OCI-LY3 (cell line): ENCODE measurements at regions not wholly inside any gene's neighbourhood (a gene's known extent, or its start where the extent isn't known, plus 50 kb on each side); places are given as distances from the start of the nearest gene placed in this dataset.

Experiments used
- H2AFZ ChIP-seq: fragments of 200-600, 300-600 bp; shearing (Covaris generic); 2 replicates; pipeline ENCODE4 v1.6.0; 2014; ENCODE audit warnings: antibody characterized with exemption, low read depth, low read length
- H3K27ac ChIP-seq: fragments of 200-600, 300-600 bp; sonication (generic); 2 replicates; pipeline ENCODE4 v1.5.1; 2014; ENCODE audit warnings: mild to moderate bottlenecking, low read length, moderate library complexity, mixed read lengths
- H3K27me3 ChIP-seq: fragments of 200-600, 300-600 bp; sonication (generic); 2 replicates; pipeline ENCODE4 v1.6.1; 2014; ENCODE audit warnings: low read depth, low read length, mixed read lengths
- H3K36me3 ChIP-seq: fragments of 200-600, 300-600 bp; sonication (generic); replicated peaks from 2 replicates; pipeline ENCODE3; 2014; ENCODE audit warnings: low read depth, low read length, mixed read lengths
- H3K4me1 ChIP-seq: fragments of 300-600, 200-600 bp; sonication (generic); 2 replicates; pipeline ENCODE4 v1.6.1; 2014; ENCODE audit warnings: low read length, mixed read lengths
- H3K4me2 ChIP-seq: fragments of 200-600, 300-600 bp; sonication (generic); 2 replicates; pipeline ENCODE4 v1.6.1; 2014; ENCODE audit warnings: low read length, mixed read lengths
- H3K4me3 ChIP-seq: fragments of 300-600, 200-600 bp; sonication (generic); 2 replicates; pipeline ENCODE4 v1.5.1; 2014; ENCODE audit warnings: antibody characterized with exemption, mild to moderate bottlenecking, low read length, moderate library complexity
- H3K79me2 ChIP-seq: fragments of 300-600, 200-600 bp; shearing (Covaris generic); 2 replicates; pipeline ENCODE4 v1.6.1; 2014; ENCODE audit warnings: mild to moderate bottlenecking, low read length, mixed read lengths
- H3K9ac ChIP-seq: fragments of 300-600, 200-600 bp; shearing (Covaris generic); 2 replicates; pipeline ENCODE4 v1.6.0; 2014; ENCODE audit warnings: mild to moderate bottlenecking, low read length, moderate library complexity
- H3K9me3 ChIP-seq: fragments of 200-600, 300-600 bp; shearing (Covaris generic); 2 replicates; pipeline ENCODE4 v1.6.1; 2014; ENCODE audit warnings: low read length, mixed read lengths; ENCODE audit not compliant: insufficient read depth
- H4K20me1 ChIP-seq: fragments of 200-600, 300-600 bp; sonication (generic); 2 replicates; pipeline ENCODE4 v1.6.1; 2016; ENCODE audit warnings: low read length, mixed read lengths; ENCODE audit not compliant: insufficient read depth
- EZH2phosphoT487 ChIP-seq: fragments of 200-600 bp; shearing (Covaris generic); IDR thresholded peaks from 2 replicates; pipeline ENCODE4 v1.6.1; 2018; ENCODE audit warnings: antibody characterized with exemption, mixed run types, low read depth
- TF ChIP-seq, protein P1 (sequence below): fragments of 200-600, 300-600 bp; sonication (generic); IDR thresholded peaks from 2 replicates; pipeline ENCODE4 v1.5.1; 2014; ENCODE audit warnings: antibody characterized with exemption, low read length, low read depth

DNA sequence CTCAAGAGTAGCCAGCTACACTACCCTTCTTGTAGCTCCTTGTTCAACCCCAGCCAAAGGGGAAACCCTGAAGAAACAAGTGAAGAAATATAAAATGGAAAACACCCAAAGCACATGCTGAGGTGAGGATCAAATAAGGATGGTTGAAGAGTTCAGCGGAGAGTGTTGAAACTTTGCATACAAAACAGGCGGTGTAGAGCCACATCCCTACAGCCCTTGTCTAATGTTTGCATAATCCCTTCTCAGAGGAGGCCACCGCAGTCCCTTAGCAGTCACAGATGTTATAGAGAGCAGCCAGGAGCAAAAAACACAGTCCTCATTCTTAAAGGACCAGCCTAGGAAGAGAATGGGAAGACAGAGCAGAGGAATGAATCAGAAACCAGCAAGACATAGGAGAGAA, 350.7 kb upstream of the SASH1 start:
- no peak overlapping the region for H3K4me2 ChIP-seq
- no peaks in the 10 kb centered on the region for H3K4me1 ChIP-seq
- no peak overlapping the region for H3K27ac ChIP-seq
- H2AFZ ChIP-seq = no peak overlapping the region
- H3K27me3 ChIP-seq = no peaks in the 10 kb centered on the region
- H4K20me1 ChIP-seq = no peaks in the 10 kb centered on the region
- H3K79me2 ChIP-seq = no peaks in the 10 kb centered on the region
- H3K4me3 ChIP-seq = no peak overlapping the region
- H3K36me3 ChIP-seq = no peaks in the 10 kb centered on the region
- H3K9me3 ChIP-seq = no peaks in the 10 kb centered on the region
- TF ChIP-seq, protein P1, sequence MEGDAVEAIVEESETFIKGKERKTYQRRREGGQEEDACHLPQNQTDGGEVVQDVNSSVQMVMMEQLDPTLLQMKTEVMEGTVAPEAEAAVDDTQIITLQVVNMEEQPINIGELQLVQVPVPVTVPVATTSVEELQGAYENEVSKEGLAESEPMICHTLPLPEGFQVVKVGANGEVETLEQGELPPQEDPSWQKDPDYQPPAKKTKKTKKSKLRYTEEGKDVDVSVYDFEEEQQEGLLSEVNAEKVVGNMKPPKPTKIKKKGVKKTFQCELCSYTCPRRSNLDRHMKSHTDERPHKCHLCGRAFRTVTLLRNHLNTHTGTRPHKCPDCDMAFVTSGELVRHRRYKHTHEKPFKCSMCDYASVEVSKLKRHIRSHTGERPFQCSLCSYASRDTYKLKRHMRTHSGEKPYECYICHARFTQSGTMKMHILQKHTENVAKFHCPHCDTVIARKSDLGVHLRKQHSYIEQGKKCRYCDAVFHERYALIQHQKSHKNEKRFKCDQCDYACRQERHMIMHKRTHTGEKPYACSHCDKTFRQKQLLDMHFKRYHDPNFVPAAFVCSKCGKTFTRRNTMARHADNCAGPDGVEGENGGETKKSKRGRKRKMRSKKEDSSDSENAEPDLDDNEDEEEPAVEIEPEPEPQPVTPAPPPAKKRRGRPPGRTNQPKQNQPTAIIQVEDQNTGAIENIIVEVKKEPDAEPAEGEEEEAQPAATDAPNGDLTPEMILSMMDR = no peak
- TF ChIP-seq EZH2phosphoT487 = no peak
- H3K9ac ChIP-seq = no peak overlapping the region

DNA sequence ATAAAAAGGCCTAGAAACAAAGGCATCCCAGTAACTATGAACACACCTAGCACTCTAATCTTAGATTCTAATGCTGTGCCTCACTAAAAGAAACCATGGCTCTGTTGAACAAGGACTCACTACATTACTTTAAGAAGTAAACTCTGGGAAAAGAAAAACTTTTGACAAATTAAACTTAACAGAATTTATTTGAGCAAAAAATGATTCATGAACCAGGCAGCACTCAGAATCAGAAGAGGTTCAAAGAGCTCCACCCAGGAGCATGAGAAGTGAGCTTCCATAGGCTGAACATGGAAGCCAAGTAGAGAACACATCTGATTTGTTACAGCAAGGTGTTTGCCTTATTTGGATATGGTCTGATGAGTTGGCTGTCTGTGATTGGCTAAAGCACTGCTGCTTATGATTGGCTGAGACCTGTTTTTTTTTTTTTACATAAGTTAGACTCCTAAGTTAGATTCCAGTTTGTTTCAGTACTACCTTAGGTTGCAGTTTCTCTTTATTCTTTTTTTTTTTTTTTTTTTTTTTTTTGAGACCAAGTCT, 343.6 kb upstream of the SASH1 start:
- Histone ChIP-seq H3K4me3 (no peak overlapping the region), H3K4me1 (no peaks in the 10 kb centered on the region), H4K20me1 (no peaks in the 10 kb centered on the region), H2AFZ (no peak overlapping the region), H3K4me2 (no peak overlapping the region), H3K27me3 (no peaks in the 10 kb centered on the region), H3K27ac (no peak overlapping the region), H3K9ac (no peak overlapping the region), H3K79me2 (no peaks in the 10 kb centered on the region), H3K36me3 (no peaks in the 10 kb centered on the region), H3K9me3 (no peaks in the 10 kb centered on the region)
- TF ChIP-seq EZH2phosphoT487 = no peak
- TF ChIP-seq, protein P1 = no peak

DNA sequence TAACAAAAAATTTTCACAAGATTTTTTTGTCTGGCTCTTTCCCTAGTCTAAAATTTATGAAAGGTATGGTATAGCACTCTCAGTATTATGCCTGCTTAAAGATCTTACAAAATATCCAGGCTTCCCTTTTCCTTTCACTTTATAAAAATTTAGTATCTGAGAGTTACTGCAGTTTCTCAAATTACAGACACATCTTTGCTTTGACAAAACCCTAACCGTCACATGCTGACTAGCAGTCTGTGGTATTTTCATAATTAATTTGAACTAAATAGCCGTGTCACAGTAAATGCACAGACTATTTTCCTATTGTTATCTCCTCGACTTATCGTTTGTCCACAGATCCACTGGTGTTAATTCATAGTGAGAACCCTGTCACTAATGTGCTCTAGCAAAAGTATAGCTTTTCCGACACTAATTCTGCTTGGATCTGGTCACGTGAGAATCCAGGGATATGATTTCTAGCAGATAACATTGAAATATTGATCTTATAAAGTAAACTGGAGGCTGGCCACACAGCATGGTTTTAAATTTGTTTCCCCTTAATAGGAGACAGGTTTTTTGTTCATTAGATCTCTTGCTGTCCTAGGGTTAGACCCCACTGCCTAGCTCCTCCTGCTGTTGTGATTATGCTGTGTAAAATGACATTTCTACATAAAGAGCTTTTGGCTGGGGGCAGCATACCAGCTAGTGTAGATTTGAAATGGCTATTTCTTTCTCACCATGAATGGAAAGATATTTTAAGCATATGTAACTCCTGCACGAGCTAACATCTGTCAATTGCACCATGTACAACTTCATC, 340.6 kb upstream of the SASH1 start:
- Histone ChIP-seq H3K9me3 (no peaks in the 10 kb centered on the region), H3K9ac (no peak overlapping the region), H3K79me2 (no peaks in the 10 kb centered on the region), H3K27ac (no peak overlapping the region), H3K4me2 (no peak overlapping the region), H3K36me3 (no peaks in the 10 kb centered on the region), H3K4me3 (no peak overlapping the region), H2AFZ (no peak overlapping the region), H3K27me3 (no peaks in the 10 kb centered on the region), H3K4me1 (no peaks in the 10 kb centered on the region), H4K20me1 (no peaks in the 10 kb centered on the region)
- TF ChIP-seq EZH2phosphoT487 = no peak
- TF ChIP-seq, protein P1 = no peak

DNA sequence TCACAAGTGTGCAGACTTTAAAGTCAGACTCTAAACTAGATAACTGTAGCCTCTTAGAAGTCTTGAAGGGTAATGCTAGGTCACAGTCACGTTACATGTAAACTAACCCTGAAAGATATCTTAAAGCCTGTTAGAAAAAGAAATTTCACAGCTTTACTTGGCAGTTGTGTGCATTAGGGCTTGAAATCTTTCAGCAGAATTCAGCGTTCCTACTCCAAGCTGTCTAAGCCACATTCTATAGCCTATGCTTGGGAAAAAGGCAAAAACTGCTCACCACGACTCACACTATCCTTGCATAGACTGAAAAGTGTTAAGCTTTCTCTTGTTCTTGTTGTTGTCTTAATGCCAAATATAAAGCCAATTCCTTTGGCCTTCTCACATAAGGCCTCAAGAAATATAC, 338.0 kb upstream of the SASH1 start:
- Histone ChIP-seq H2AFZ (no peak overlapping the region), H3K4me2 (no peak overlapping the region), H3K9ac (no peak overlapping the region), H3K4me1 (no peaks in the 10 kb centered on the region), H3K27me3 (no peaks in the 10 kb centered on the region), H4K20me1 (no peaks in the 10 kb centered on the region), H3K4me3 (no peak overlapping the region), H3K79me2 (no peaks in the 10 kb centered on the region), H3K9me3 (no peaks in the 10 kb centered on the region), H3K36me3 (no peaks in the 10 kb centered on the region), H3K27ac (no peak overlapping the region)
- no peak for TF ChIP-seq EZH2phosphoT487
- TF ChIP-seq, protein P1 = no peak
